ENCODE measurements at regions not wholly inside any gene's neighbourhood (a gene's known extent, or its start where the extent isn't known, plus 50 kb on each side); places are given as distances from the start of the nearest gene placed in this dataset.

- no peak for DNase-seq (ENCODE audit: low spot score in 2 of 2)
- H3K36me3 Mint-ChIP-seq: no peaks in the 10 kb centered on the region
- no peaks in the 10 kb centered on the region for H3K9me3 Mint-ChIP-seq
- H3K27ac Mint-ChIP-seq: no peak overlapping the region
- no peak for ATAC-seq
Measured at GRCh38 chr11:111162305-111162704, 83.2 kb upstream of the POU2AF2 start.

GRCh38 chr11:111157571-111157970, 88.0 kb upstream of the POU2AF2 start:
- no peak for ATAC-seq
- no peak overlapping the region for H3K27ac Mint-ChIP-seq
- no peak for DNase-seq (ENCODE audit: low spot score in 2 of 2)
- no peaks in the 10 kb centered on the region for H3K9me3 Mint-ChIP-seq
- H3K36me3 Mint-ChIP-seq: no peaks in the 10 kb centered on the region

GRCh38 chr11:111155021-111155420, 90.5 kb upstream of the POU2AF2 start:
- Mint-ChIP-seq H3K36me3 (no peaks in the 10 kb centered on the region), H3K9me3 (no peaks in the 10 kb centered on the region), H3K27ac (no peak overlapping the region)
- no peak for DNase-seq (ENCODE audit: low spot score in 2 of 2)
- ATAC-seq: no peak

GRCh38 chr11:111153194-111153593, 92.3 kb upstream of the POU2AF2 start:
- Mint-ChIP-seq H3K9me3 (no peaks in the 10 kb centered on the region), H3K36me3 (no peaks in the 10 kb centered on the region)
- ATAC-seq: no peak

GRCh38 chr11:111148953-111149352, 96.6 kb upstream of the POU2AF2 start:
- no peaks in the 10 kb centered on the region for H3K36me3 Mint-ChIP-seq
- ATAC-seq (peak in 1 of 2 donors; percentile 28), DNase-seq (ENCODE audit: low spot score in 2 of 2) (no peak)
- H3K9me3 Mint-ChIP-seq: no peaks in the 10 kb centered on the region
- no peak overlapping the region for H3K27ac Mint-ChIP-seq

More at GRCh38 chr11:111153194-111153593, 92.3 kb upstream of the POU2AF2 start:
- H3K27ac Mint-ChIP-seq: no peak overlapping the region
- no peak for DNase-seq (ENCODE audit: low spot score in 2 of 2)

GRCh38 chr11:111148121-111148520, 97.4 kb upstream of the POU2AF2 start:
- no peak for DNase-seq (ENCODE audit: low spot score in 2 of 2)
- no peak for ATAC-seq
- no peaks in the 10 kb centered on the region for H3K36me3 Mint-ChIP-seq
- H3K27ac Mint-ChIP-seq: no peak overlapping the region
- H3K9me3 Mint-ChIP-seq: no peaks in the 10 kb centered on the region

GRCh38 chr11:111137846-111138245, 107.7 kb upstream of the POU2AF2 start:
- DNase-seq (ENCODE audit: low spot score in 2 of 2): no peak
- ATAC-seq: no peak
- H3K27ac Mint-ChIP-seq: no peak overlapping the region
- no peaks in the 10 kb centered on the region for H3K36me3 Mint-ChIP-seq
- H3K9me3 Mint-ChIP-seq: no peaks in the 10 kb centered on the region

GRCh38 chr11:111135778-111136570, 109.6 kb upstream of the POU2AF2 start:
- no peak overlapping the region for H3K27ac Mint-ChIP-seq
- no peaks in the 10 kb centered on the region for H3K36me3 Mint-ChIP-seq
- DNase-seq (ENCODE audit: low spot score in 2 of 2) (no peak), ATAC-seq (no peak)
- H3K9me3 Mint-ChIP-seq: peaks cover 0 to 4% of the 10 kb centered on the region in 2 donors

- no peak for ATAC-seq
- H3K9me3 Mint-ChIP-seq: peaks cover 0 to 4% of the 10 kb centered on the region in 2 donors
- no peak overlapping the region for H3K27ac Mint-ChIP-seq
Measured at GRCh38 chr11:111135101-111135500, 110.4 kb upstream of the POU2AF2 start.

GRCh38 chr11:111128076-111128870, 117.3 kb upstream of the POU2AF2 start:
- DNase-seq (ENCODE audit: low spot score in 2 of 2) (no peak), ATAC-seq (no peak)
- no peak overlapping the region for H3K27ac Mint-ChIP-seq
- H3K9me3 Mint-ChIP-seq: peaks cover 0 to 4% of the 10 kb centered on the region in 2 donors
- H3K36me3 Mint-ChIP-seq: no peaks in the 10 kb centered on the region

More at GRCh38 chr11:111135101-111135500, 110.4 kb upstream of the POU2AF2 start:
- no peak for DNase-seq (ENCODE audit: low spot score in 2 of 2)
- no peaks in the 10 kb centered on the region for H3K36me3 Mint-ChIP-seq

- DNase-seq (ENCODE audit: low spot score in 2 of 2): no peak
- no peak overlapping the region for H3K27ac Mint-ChIP-seq
- H3K9me3 Mint-ChIP-seq: no peaks in the 10 kb centered on the region
- H3K36me3 Mint-ChIP-seq: no peaks in the 10 kb centered on the region
- ATAC-seq: no peak
Measured at GRCh38 chr11:111124724-111125123, 120.8 kb upstream of the POU2AF2 start.

GRCh38 chr11:111123463-111124398, 121.8 kb upstream of the POU2AF2 start:
- Mint-ChIP-seq H3K9me3 (no peaks in the 10 kb centered on the region), H3K27ac (no peak overlapping the region), H3K36me3 (no peaks in the 10 kb centered on the region)
- DNase-seq (ENCODE audit: low spot score in 2 of 2) (no peak), ATAC-seq (no peak)

GRCh38 chr11:111120696-111121302, 124.7 kb upstream of the POU2AF2 start:
- DNase-seq (ENCODE audit: low spot score in 2 of 2) (no peak), ATAC-seq (no peak)
- Mint-ChIP-seq H3K27ac (no peak overlapping the region), H3K36me3 (no peaks in the 10 kb centered on the region), H3K9me3 (no peaks in the 10 kb centered on the region)

GRCh38 chr11:111120161-111120560, 125.4 kb upstream of the POU2AF2 start:
- ATAC-seq (no peak), DNase-seq (ENCODE audit: low spot score in 2 of 2) (no peak)
- Mint-ChIP-seq H3K9me3 (no peaks in the 10 kb centered on the region), H3K27ac (no peak overlapping the region), H3K36me3 (no peaks in the 10 kb centered on the region)

- ATAC-seq (no peak), DNase-seq (ENCODE audit: low spot score in 2 of 2) (no peak)
- Mint-ChIP-seq H3K9me3 (no peaks in the 10 kb centered on the region), H3K27ac (no peak overlapping the region), H3K36me3 (no peaks in the 10 kb centered on the region)
Measured at GRCh38 chr11:111119751-111120150, 125.8 kb upstream of the POU2AF2 start.

GRCh38 chr11:111115890-111116289, 129.6 kb upstream of the POU2AF2 start:
- no peak for ATAC-seq
- no peak for DNase-seq (ENCODE audit: low spot score in 2 of 2)
- Mint-ChIP-seq H3K27ac (no peak overlapping the region), H3K9me3 (no peaks in the 10 kb centered on the region), H3K36me3 (no peaks in the 10 kb centered on the region)
